PFSK-1 (cell line): ENCODE measurements at regions not wholly inside any gene's neighbourhood (a gene's known extent, or its start where the extent isn't known, plus 50 kb on each side); places are given as distances from the start of the nearest gene placed in this dataset.

ENCODE experiments used
- FOXP2 ChIP-seq: optimal IDR thresholded peaks from 2 replicates; pipeline ENCODE3; 2011; ENCODE audit warnings: borderline replicate concordance, control low read depth, inconsistent platforms; ENCODE audit not compliant: insufficient read depth; ENCODE audit errors: extremely low read length, extremely low read depth
- POLR2AphosphoS5 ChIP-seq: IDR thresholded peaks from 2 replicates; pipeline ENCODE4 v1.6.1; 2012; ENCODE audit warnings: low read depth, mild to moderate bottlenecking, control low read depth, low read length, moderate library complexity
- REST ChIP-seq, 2 experiments: IDR thresholded peaks; 2 replicates each; pipeline versions ENCODE4 v1.6.1 to v1.8.0; 2011 to 2012; ENCODE audit warnings: low read depth in 2 of 2, low read length in 2 of 2, control low read depth in 1 of 2, inconsistent platforms in 1 of 2, mild to moderate bottlenecking in 1 of 2, moderate library complexity in 1 of 2; ENCODE audit not compliant: insufficient read depth in 1 of 2
- SIN3A ChIP-seq: IDR thresholded peaks from 2 replicates; pipeline ENCODE4 v1.6.1; 2012; ENCODE audit warnings: mild to moderate bottlenecking, low read length, moderate library complexity, borderline replicate concordance; ENCODE audit not compliant: insufficient read depth
- TAF1 ChIP-seq: IDR thresholded peaks from 2 replicates; pipeline ENCODE4 v1.6.1; 2012; ENCODE audit warnings: low read length, control low read depth, borderline replicate concordance; ENCODE audit not compliant: insufficient read depth

GRCh38 chr6:108746366-108746765 is 101.9 kb upstream of the ARMC2 start:
- TF ChIP-seq SIN3A (no peak), TAF1 (no peak), POLR2AphosphoS5 (no peak), REST (IDR thresholded peaks at IDR 0.05; ENCODE audit: insufficient read depth in 1 of 2, low read depth in 2 of 2, low read length in 2 of 2) (no peak), FOXP2 (no peak)

DNA sequence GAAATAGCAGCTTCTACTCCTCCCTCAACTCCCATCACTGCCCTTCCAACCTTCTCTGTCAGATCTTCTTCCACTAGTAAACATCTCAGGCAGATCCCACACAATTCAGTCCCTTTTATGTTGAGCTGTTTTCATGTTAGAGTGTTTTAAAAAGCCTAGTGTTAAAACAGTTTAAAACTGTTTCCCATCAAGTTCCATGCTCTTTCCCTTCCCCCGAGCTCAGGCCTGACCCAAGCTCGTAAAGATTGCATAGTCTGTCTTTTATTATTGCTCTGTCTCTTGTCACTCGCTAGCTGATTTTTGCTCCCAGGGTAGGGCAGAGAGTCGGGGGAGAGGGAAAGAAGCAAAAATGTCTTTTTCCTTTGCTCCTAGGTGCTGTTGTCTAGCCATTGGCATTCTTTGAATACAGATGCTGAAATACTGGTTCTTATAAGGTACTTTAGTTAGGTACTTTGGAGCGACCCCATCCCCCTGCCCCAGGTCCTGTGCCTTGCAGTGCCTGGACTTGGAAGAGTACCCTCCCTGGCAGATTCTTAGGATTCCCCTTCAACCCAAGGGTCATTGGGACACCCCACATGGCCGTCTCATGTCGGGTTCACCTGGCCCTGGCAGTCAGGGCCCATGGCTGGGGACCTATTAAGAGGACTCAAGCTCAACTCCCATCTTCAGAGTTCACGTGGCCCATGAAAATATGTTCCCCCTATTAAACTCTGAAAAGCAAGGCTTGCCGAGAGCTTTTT is 101.2 kb upstream of the ARMC2 start:
- TF ChIP-seq POLR2AphosphoS5 (no peak), TAF1 (no peak), REST (IDR thresholded peaks at IDR 0.05; ENCODE audit: insufficient read depth in 1 of 2, low read depth in 2 of 2, low read length in 2 of 2) (no peak)

GRCh38 chr6:108748055-108748454 is 100.2 kb upstream of the ARMC2 start:
- no peak for TF ChIP-seq REST (IDR thresholded peaks at IDR 0.05; ENCODE audit: insufficient read depth in 1 of 2, low read depth in 2 of 2, low read length in 2 of 2)
- no peak for TF ChIP-seq FOXP2
- TF ChIP-seq TAF1 = no peak
- TF ChIP-seq SIN3A = no peak
- TF ChIP-seq POLR2AphosphoS5 = no peak

DNA sequence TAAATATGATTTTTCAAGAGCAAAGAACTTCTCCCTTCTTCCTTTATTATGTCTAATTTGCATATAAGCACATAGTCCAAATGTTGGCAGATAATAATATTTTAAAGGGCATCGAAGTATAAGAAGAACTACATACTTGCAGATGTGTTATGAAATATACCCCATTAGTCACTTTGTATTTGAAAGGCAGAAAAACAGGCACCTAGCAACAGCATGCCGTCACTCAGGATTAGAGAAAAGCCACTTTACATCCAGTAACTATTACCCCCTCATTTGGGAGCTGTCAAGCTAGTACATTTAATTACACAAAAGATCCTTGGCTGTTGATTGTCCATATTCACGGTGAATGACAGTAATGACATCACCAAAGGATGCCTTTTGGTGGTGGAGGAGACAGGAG is 99.3 kb upstream of the ARMC2 start:
- TF ChIP-seq FOXP2 = no peak
- TF ChIP-seq SIN3A = no peak
- TF ChIP-seq REST (IDR thresholded peaks at IDR 0.05; ENCODE audit: insufficient read depth in 1 of 2, low read depth in 2 of 2, low read length in 2 of 2) = no peak
- TF ChIP-seq TAF1 = no peak

DNA sequence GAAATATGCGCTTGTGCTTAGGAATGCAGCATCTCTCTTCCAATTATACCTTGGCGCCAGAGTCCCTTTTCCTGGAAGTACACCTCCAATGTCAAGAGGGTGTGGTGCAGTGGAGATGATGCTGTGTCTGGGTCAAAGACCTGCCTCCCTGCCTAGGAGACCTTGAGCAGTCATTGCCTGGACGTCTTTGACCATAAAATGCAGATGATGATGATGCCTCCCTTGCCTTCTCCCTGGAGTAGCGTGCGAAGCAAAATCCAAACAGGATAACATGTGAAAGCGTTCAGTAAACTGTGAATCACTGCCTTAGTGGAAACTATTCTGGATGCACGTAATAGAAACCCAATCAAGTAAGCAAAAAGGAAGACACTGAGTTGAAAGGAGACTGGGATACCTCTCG is 97.4 kb upstream of the ARMC2 start:
- no peak for TF ChIP-seq POLR2AphosphoS5
- no peak for TF ChIP-seq SIN3A
- no peak for TF ChIP-seq FOXP2
